Activated naive CD4-positive, alpha-beta T cell treated with anti-CD3 and anti-CD28 coated beads, Interleukin-2, amount 10 ng/mL, durations not matched to agents 7 days and 5 days (primary cell): ENCODE measurements at regions not wholly inside any gene's neighbourhood (a gene's known extent, or its start where the extent isn't known, plus 50 kb on each side); places are given as distances from the start of the nearest gene placed in this dataset.
"Not testable (repeated sequence)": the region's sequence is repeated elsewhere in the genome, so short reads cannot be mapped to it uniquely, and the experiment has no call there.

ENCODE experiments used
- CTCF ChIA-PET: fragments of 350-600 bp; sonication (Branson Sonifier 250); formaldehyde crosslinking; loops from one replicate; lab custom pipeline; 2021; ENCODE audit warnings: antibody characterized with exemption; lab: Charles Lee
- DNase-seq: peaks from one replicate; pipeline ENCODE4 v3.0.0-alpha.2; 2020
- H3K27ac Mint-ChIP-seq: one replicate; pipeline ENCODE4 v1.8.0; 2021; ENCODE audit warnings: mild to moderate bottlenecking, moderate library complexity, mixed read lengths
- H3K27me3 Mint-ChIP-seq: one replicate; pipeline ENCODE4 v1.8.0; 2021; ENCODE audit warnings: mild to moderate bottlenecking, mixed read lengths
- H3K36me3 Mint-ChIP-seq: one replicate; pipeline ENCODE4 v1.8.0; 2021; ENCODE audit warnings: mixed read lengths
- H3K4me1 Mint-ChIP-seq: one replicate; pipeline ENCODE4 v1.8.0; 2021; ENCODE audit warnings: mixed read lengths
- H3K4me3 Mint-ChIP-seq: one replicate; pipeline ENCODE4 v1.8.0; 2021; ENCODE audit warnings: mild to moderate bottlenecking, moderate library complexity, mixed read lengths
- H3K9me3 Mint-ChIP-seq: one replicate; pipeline ENCODE4 v1.8.0; 2021; ENCODE audit warnings: mixed read lengths

- H3K36me3 Mint-ChIP-seq, DNase-seq, H3K4me1 Mint-ChIP-seq, H3K27me3 Mint-ChIP-seq, H3K9me3 Mint-ChIP-seq, CTCF ChIA-PET, H3K4me3 Mint-ChIP-seq, H3K27ac Mint-ChIP-seq: not testable (repeated sequence)
These were observed 454.4 kb upstream of the CAMK1G start for GRCh38 chr1:209129091-209129490.

- no peaks in the 10 kb centered on the region for H3K4me1 Mint-ChIP-seq
- DNase-seq, result no peak
- H3K27ac Mint-ChIP-seq, result no peak overlapping the region
- H3K36me3 Mint-ChIP-seq, result no peaks in the 10 kb centered on the region
- H3K27me3 Mint-ChIP-seq, result no peaks in the 10 kb centered on the region
- no peaks in the 10 kb centered on the region for H3K9me3 Mint-ChIP-seq
- H3K4me3 Mint-ChIP-seq, result no peak overlapping the region
- CTCF ChIA-PET, result no interaction called here
These were observed 452.6 kb upstream of the CAMK1G start for GRCh38 chr1:209130886-209131285.

- Mint-ChIP-seq H3K4me1 (no peaks in the 10 kb centered on the region), H3K27ac (no peak overlapping the region), H3K36me3 (no peaks in the 10 kb centered on the region), H3K4me3 (no peak overlapping the region), H3K9me3 (no peaks in the 10 kb centered on the region), H3K27me3 (no peaks in the 10 kb centered on the region)
- CTCF ChIA-PET, result no interaction called here
- DNase-seq, result no peak
These were observed 450.6 kb upstream of the CAMK1G start for GRCh38 chr1:209132736-209133467.

- Mint-ChIP-seq H3K4me3 (no peak overlapping the region), H3K36me3 (no peaks in the 10 kb centered on the region), H3K27ac (no peak overlapping the region), H3K27me3 (no peaks in the 10 kb centered on the region), H3K9me3 (no peaks in the 10 kb centered on the region), H3K4me1 (no peaks in the 10 kb centered on the region)
- DNase-seq, result no peak
- CTCF ChIA-PET, result no interaction called here
These were observed 449.5 kb upstream of the CAMK1G start for GRCh38 chr1:209134001-209134400.

- H3K27ac Mint-ChIP-seq, result no peak overlapping the region
- CTCF ChIA-PET, result no interaction called here
- no peaks in the 10 kb centered on the region for H3K9me3 Mint-ChIP-seq
- H3K4me1 Mint-ChIP-seq, result no peaks in the 10 kb centered on the region
- H3K27me3 Mint-ChIP-seq, result no peaks in the 10 kb centered on the region
- no peak overlapping the region for H3K4me3 Mint-ChIP-seq
- no peaks in the 10 kb centered on the region for H3K36me3 Mint-ChIP-seq
- no peak for DNase-seq
These were observed 439.6 kb upstream of the CAMK1G start for GRCh38 chr1:209143916-209144315.

GRCh38 chr1:209150114-209150513 lies 433.4 kb upstream of the CAMK1G start:
- Mint-ChIP-seq H3K27ac (no peak overlapping the region), H3K27me3 (no peaks in the 10 kb centered on the region), H3K4me1 (no peaks in the 10 kb centered on the region), H3K36me3 (no peaks in the 10 kb centered on the region), H3K4me3 (no peak overlapping the region), H3K9me3 (no peaks in the 10 kb centered on the region)
- peak; percentile 36 for DNase-seq
- CTCF ChIA-PET, result no interaction called here

- Mint-ChIP-seq H3K9me3 (no peaks in the 10 kb centered on the region), H3K4me1 (no peaks in the 10 kb centered on the region), H3K4me3 (no peak overlapping the region), H3K27ac (no peak overlapping the region), H3K27me3 (no peaks in the 10 kb centered on the region), H3K36me3 (no peaks in the 10 kb centered on the region)
- CTCF ChIA-PET, result interaction anchor here (1.3 kb wide), 1 partner anchor 50 kb away, joined by 3 read pairs; no protein-coding TSS in a partner anchor
- DNase-seq, result no peak
These were observed 430.1 kb upstream of the CAMK1G start for GRCh38 chr1:209153411-209153810.

- DNase-seq, result no peak
- H3K27me3 Mint-ChIP-seq, result no peaks in the 10 kb centered on the region
- no peaks in the 10 kb centered on the region for H3K9me3 Mint-ChIP-seq
- no peaks in the 10 kb centered on the region for H3K4me1 Mint-ChIP-seq
- H3K36me3 Mint-ChIP-seq, result no peaks in the 10 kb centered on the region
- no peak overlapping the region for H3K4me3 Mint-ChIP-seq
- H3K27ac Mint-ChIP-seq, result no peak overlapping the region
- CTCF ChIA-PET, result no interaction called here
These were observed 428.6 kb upstream of the CAMK1G start for GRCh38 chr1:209154912-209155311.

- H3K27ac Mint-ChIP-seq, result no peak overlapping the region
- no peaks in the 10 kb centered on the region for H3K9me3 Mint-ChIP-seq
- CTCF ChIA-PET, result no interaction called here
- H3K36me3 Mint-ChIP-seq, result no peaks in the 10 kb centered on the region
- H3K27me3 Mint-ChIP-seq, result no peaks in the 10 kb centered on the region
- no peak overlapping the region for H3K4me3 Mint-ChIP-seq
- no peaks in the 10 kb centered on the region for H3K4me1 Mint-ChIP-seq
- DNase-seq, result no peak
These were observed 428.0 kb upstream of the CAMK1G start for GRCh38 chr1:209155546-209155945.

- no peak for DNase-seq
- CTCF ChIA-PET, result interaction anchor here (0.6 kb wide), 1 partner anchor 819 kb away, joined by 4 read pairs; no protein-coding TSS in a partner anchor
- Mint-ChIP-seq H3K4me1 (no peaks in the 10 kb centered on the region), H3K9me3 (no peaks in the 10 kb centered on the region), H3K4me3 (no peak overlapping the region), H3K36me3 (no peaks in the 10 kb centered on the region), H3K27ac (no peak overlapping the region), H3K27me3 (no peaks in the 10 kb centered on the region)
These were observed 426.5 kb upstream of the CAMK1G start for GRCh38 chr1:209156991-209157390.

- CTCF ChIA-PET, result interaction anchor here (0.6 kb wide), 1 partner anchor 820 kb away, joined by 4 read pairs; no protein-coding TSS in a partner anchor
- H3K27ac Mint-ChIP-seq, result no peak overlapping the region
These were observed 425.8 kb upstream of the CAMK1G start for GRCh38 chr1:209157546-209158249.

GRCh38 chr1:209158851-209159250 lies 424.7 kb upstream of the CAMK1G start:
- CTCF ChIA-PET, result no interaction called here
- H3K27me3 Mint-ChIP-seq, result no peaks in the 10 kb centered on the region
- H3K27ac Mint-ChIP-seq, result no peak overlapping the region
- no peaks in the 10 kb centered on the region for H3K9me3 Mint-ChIP-seq
- no peaks in the 10 kb centered on the region for H3K4me1 Mint-ChIP-seq
- DNase-seq, result no peak
- H3K36me3 Mint-ChIP-seq, result no peaks in the 10 kb centered on the region
- H3K4me3 Mint-ChIP-seq, result no peak overlapping the region

More at GRCh38 chr1:209157546-209158249, 425.8 kb upstream of the CAMK1G start:
- H3K9me3 Mint-ChIP-seq, result no peaks in the 10 kb centered on the region
- no peaks in the 10 kb centered on the region for H3K36me3 Mint-ChIP-seq
- no peaks in the 10 kb centered on the region for H3K4me1 Mint-ChIP-seq
- no peaks in the 10 kb centered on the region for H3K27me3 Mint-ChIP-seq
- no peak overlapping the region for H3K4me3 Mint-ChIP-seq
- DNase-seq, result no peak

GRCh38 chr1:209160230-209160629 lies 423.3 kb upstream of the CAMK1G start:
- Mint-ChIP-seq H3K4me1 (no peaks in the 10 kb centered on the region), H3K9me3 (no peaks in the 10 kb centered on the region), H3K4me3 (no peak overlapping the region), H3K27ac (no peak overlapping the region), H3K36me3 (no peaks in the 10 kb centered on the region), H3K27me3 (no peaks in the 10 kb centered on the region)
- no peak for DNase-seq
- CTCF ChIA-PET, result no interaction called here

GRCh38 chr1:209162651-209163050 lies 420.9 kb upstream of the CAMK1G start:
- CTCF ChIA-PET, result no interaction called here
- Mint-ChIP-seq H3K4me1 (no peaks in the 10 kb centered on the region), H3K9me3 (no peaks in the 10 kb centered on the region), H3K27ac (no peak overlapping the region), H3K36me3 (no peaks in the 10 kb centered on the region), H3K27me3 (no peaks in the 10 kb centered on the region), H3K4me3 (no peak overlapping the region)
- DNase-seq, result no peak

- no peak for DNase-seq
These were observed 415.3 kb upstream of the CAMK1G start for GRCh38 chr1:209168204-209168603.

More at GRCh38 chr1:209168204-209168603, 415.3 kb upstream of the CAMK1G start:
- no peaks in the 10 kb centered on the region for H3K36me3 Mint-ChIP-seq
- H3K27ac Mint-ChIP-seq, result no peak overlapping the region
- H3K4me3 Mint-ChIP-seq, result no peak overlapping the region
- no peaks in the 10 kb centered on the region for H3K4me1 Mint-ChIP-seq
- CTCF ChIA-PET, result interaction anchor here (1.1 kb wide), 1 partner anchor 22 kb away, joined by 3 read pairs; no protein-coding TSS in a partner anchor
- H3K27me3 Mint-ChIP-seq, result no peaks in the 10 kb centered on the region
- no peaks in the 10 kb centered on the region for H3K9me3 Mint-ChIP-seq
